GM12865 (cell line): ENCODE measurements at regions not wholly inside any gene's neighbourhood (a gene's known extent, or its start where the extent isn't known, plus 50 kb on each side); places are given as distances from the start of the nearest gene placed in this dataset.
"Not testable (repeated sequence)": the region's sequence is repeated elsewhere in the genome, so short reads cannot be mapped to it uniquely, and the experiment has no call there.

Experiments
- DNase-seq: peaks from one replicate; pipeline ENCODE4 v3.0.0; 2010; ENCODE audit warnings: low read depth
- H3K4me3 ChIP-seq: 2 replicates; pipeline ENCODE4 v1.5.1; 2011; ENCODE audit warnings: mild to moderate bottlenecking, low read depth, low read length, control low read depth
- CTCF ChIP-seq: IDR thresholded peaks from 2 replicates; pipeline ENCODE4 v1.5.1; 2011; ENCODE audit warnings: low read length, control low read depth, low read depth, inconsistent platforms; ENCODE audit not compliant: insufficient read depth; ENCODE audit errors: missing control alignments

- DNase-seq = no peak
- H3K4me3 ChIP-seq = no peak overlapping the region
- TF ChIP-seq CTCF = no peak
Observed at GRCh38 chr1:232574889-232575762, 54.8 kb downstream of the SIPA1L2 start.

GRCh38 chr1:232574077-232574476, 55.9 kb downstream of the SIPA1L2 start:
- DNase-seq = no peak
- TF ChIP-seq CTCF = no peak
- no peak overlapping the region for H3K4me3 ChIP-seq

- no peak for TF ChIP-seq CTCF
- H3K4me3 ChIP-seq = no peak overlapping the region
- DNase-seq = peak; percentile 11
Observed at GRCh38 chr1:232571523-232571922, 58.4 kb downstream of the SIPA1L2 start.

DNA sequence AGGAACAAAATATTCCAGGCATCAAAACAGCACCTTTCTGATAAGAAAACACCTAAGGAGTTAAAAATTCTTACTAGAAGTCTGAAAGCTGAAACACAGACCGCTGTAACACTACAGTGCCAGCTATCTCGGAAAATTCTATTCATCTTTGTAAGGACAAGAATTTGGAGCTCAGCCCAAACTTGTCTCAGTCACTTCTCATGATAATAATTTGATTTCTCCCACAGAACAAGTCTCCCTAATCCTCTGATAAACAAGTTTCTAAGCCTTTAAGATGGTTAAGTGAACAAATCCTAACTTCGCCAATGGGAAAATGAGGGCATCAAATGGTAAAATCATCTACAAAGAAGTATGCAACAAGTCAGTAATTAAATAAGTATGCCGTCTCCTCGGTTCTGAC, 59.9 kb downstream of the SIPA1L2 start:
- H3K4me3 ChIP-seq = no peak overlapping the region
- DNase-seq = no peak
- TF ChIP-seq CTCF = no peak

- DNase-seq = not testable (repeated sequence)
Observed at GRCh38 chr1:232569554-232569921, 60.4 kb downstream of the SIPA1L2 start.

GRCh38 chr1:232568906-232569553, 60.9 kb downstream of the SIPA1L2 start:
- DNase-seq = no peak
- TF ChIP-seq CTCF = no peak
- no peak overlapping the region for H3K4me3 ChIP-seq

More at GRCh38 chr1:232569554-232569921, 60.4 kb downstream of the SIPA1L2 start:
- H3K4me3 ChIP-seq = not testable (repeated sequence)

GRCh38 chr1:232568331-232568852, 61.5 kb downstream of the SIPA1L2 start:
- DNase-seq = no peak
- TF ChIP-seq CTCF = no peak
- H3K4me3 ChIP-seq = no peak overlapping the region
